A204.1 (cell line): ENCODE measurements at regions not wholly inside any gene's neighbourhood (a gene's known extent, or its start where the extent isn't known, plus 50 kb on each side); places are given as distances from the start of the nearest gene placed in this dataset.

Experiments used
- FAIRE-seq: peaks from 2 replicates; lab custom pipeline; 2012; peaks lifted over from hg19 to GRCh38; lab: Jason Lieb, UNC

- FAIRE-seq, result no peak
Measured at GRCh38 chr20:39359981-39360620, 398.0 kb downstream of the DHX35 start.

GRCh38 chr20:39358052-39358451 lies 395.9 kb downstream of the DHX35 start:
- FAIRE-seq, result no peak

GRCh38 chr20:39356908-39357307 lies 394.8 kb downstream of the DHX35 start:
- no peak for FAIRE-seq

- FAIRE-seq, result no peak
Measured at GRCh38 chr20:39349240-39349639, 387.1 kb downstream of the DHX35 start.

- FAIRE-seq, result no peak
Measured at GRCh38 chr20:39347626-39348025, 385.5 kb downstream of the DHX35 start.

- FAIRE-seq, result no peak
Measured at GRCh38 chr20:39342463-39342862, 380.3 kb downstream of the DHX35 start.

- no peak for FAIRE-seq
Measured at GRCh38 chr20:39338469-39339376, 376.6 kb downstream of the DHX35 start.

GRCh38 chr20:39333211-39333610 lies 371.1 kb downstream of the DHX35 start:
- FAIRE-seq, result no peak

GRCh38 chr20:39328347-39328746 lies 366.2 kb downstream of the DHX35 start:
- no peak for FAIRE-seq

- no peak for FAIRE-seq
Measured at GRCh38 chr20:39326050-39326449, 363.9 kb downstream of the DHX35 start.

GRCh38 chr20:39318911-39319310 lies 356.8 kb downstream of the DHX35 start:
- no peak for FAIRE-seq

- FAIRE-seq, result no peak
Measured at GRCh38 chr20:39312676-39313075, 350.5 kb downstream of the DHX35 start.

GRCh38 chr20:39311851-39312506 lies 349.8 kb downstream of the DHX35 start:
- no peak for FAIRE-seq

- FAIRE-seq, result no peak
Measured at GRCh38 chr20:39310363-39310995, 348.3 kb downstream of the DHX35 start.

- FAIRE-seq, result no peak
Measured at GRCh38 chr20:39309458-39309857, 347.3 kb downstream of the DHX35 start.

- FAIRE-seq, result no peak
Measured at GRCh38 chr20:39302312-39302711, 340.2 kb downstream of the DHX35 start.

- no peak for FAIRE-seq
Measured at GRCh38 chr20:39299783-39300182, 337.6 kb downstream of the DHX35 start.

GRCh38 chr20:39298571-39299506 lies 336.7 kb downstream of the DHX35 start:
- no peak for FAIRE-seq

GRCh38 chr20:39298121-39298520 lies 336.0 kb downstream of the DHX35 start:
- FAIRE-seq, result no peak

GRCh38 chr20:39295301-39295700 lies 333.2 kb downstream of the DHX35 start:
- no peak for FAIRE-seq

- no peak for FAIRE-seq
Measured at GRCh38 chr20:39294137-39294725, 332.1 kb downstream of the DHX35 start.
